ENCODE measurements at regions not wholly inside any gene's neighbourhood (a gene's known extent, or its start where the extent isn't known, plus 50 kb on each side); places are given as distances from the start of the nearest gene placed in this dataset.

DNA sequence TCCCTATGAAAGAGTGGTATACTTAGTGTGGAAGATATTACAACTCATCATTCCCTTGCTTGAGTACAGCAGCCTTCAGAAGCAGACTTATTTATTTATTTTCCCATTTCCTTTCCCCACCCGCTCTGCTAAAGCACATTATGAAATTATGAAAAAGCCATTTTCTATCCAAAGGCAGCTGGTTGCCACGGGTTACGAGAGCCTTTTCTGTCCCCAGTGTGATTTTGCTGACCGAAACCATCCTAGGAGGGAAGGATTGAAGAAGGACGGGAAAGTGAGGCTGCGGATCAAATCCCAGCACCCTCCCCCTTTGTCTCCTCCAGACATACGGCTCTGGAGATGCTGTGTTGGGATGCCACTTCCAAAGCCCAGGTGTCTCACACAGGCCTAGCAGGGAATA, 246.9 kb downstream of the TLR4 start:
- TF ChIP-seq, protein P1, sequence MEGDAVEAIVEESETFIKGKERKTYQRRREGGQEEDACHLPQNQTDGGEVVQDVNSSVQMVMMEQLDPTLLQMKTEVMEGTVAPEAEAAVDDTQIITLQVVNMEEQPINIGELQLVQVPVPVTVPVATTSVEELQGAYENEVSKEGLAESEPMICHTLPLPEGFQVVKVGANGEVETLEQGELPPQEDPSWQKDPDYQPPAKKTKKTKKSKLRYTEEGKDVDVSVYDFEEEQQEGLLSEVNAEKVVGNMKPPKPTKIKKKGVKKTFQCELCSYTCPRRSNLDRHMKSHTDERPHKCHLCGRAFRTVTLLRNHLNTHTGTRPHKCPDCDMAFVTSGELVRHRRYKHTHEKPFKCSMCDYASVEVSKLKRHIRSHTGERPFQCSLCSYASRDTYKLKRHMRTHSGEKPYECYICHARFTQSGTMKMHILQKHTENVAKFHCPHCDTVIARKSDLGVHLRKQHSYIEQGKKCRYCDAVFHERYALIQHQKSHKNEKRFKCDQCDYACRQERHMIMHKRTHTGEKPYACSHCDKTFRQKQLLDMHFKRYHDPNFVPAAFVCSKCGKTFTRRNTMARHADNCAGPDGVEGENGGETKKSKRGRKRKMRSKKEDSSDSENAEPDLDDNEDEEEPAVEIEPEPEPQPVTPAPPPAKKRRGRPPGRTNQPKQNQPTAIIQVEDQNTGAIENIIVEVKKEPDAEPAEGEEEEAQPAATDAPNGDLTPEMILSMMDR (IDR thresholded peaks at IDR 0.05) = no peak
- no peak for TF ChIP-seq EP300 (IDR thresholded peaks at IDR 0.05)
